Lower leg skin (tissue), 4 donors: ENCODE measurements at regions not wholly inside any gene's neighbourhood (a gene's known extent, or its start where the extent isn't known, plus 50 kb on each side); places are given as distances from the start of the nearest gene placed in this dataset.

ENCODE experiments used
- DNase-seq, 2 donors: peaks; one replicate each; pipeline ENCODE4 v3.0.0-alpha.2; 2019; ENCODE audit warnings: low spot score in 2 of 2
- H3K4me3 ChIP-seq: fragments of 200-600 bp; sonication (generic); 2 replicates; pipeline ENCODE4 v1.5.1; 2017; ENCODE audit warnings: mild to moderate bottlenecking, low read depth; ENCODE audit not compliant: poor library complexity, severe bottlenecking
- POLR2A ChIP-seq, 2 donors: fragments of 450-650 bp; IDR thresholded peaks; one replicate each; pipeline ENCODE4 v1.6.1; 2016 to 2017; ENCODE audit warnings: antibody characterized with exemption in 2 of 2, mild to moderate bottlenecking in 1 of 2, moderate library complexity in 1 of 2
- WGBS, 2 donors: methylation state at CpG; one replicate each; pipeline ENCODE4 v1.1.5; 2018; 5-methylcytosine and 5-hydroxymethylcytosine counted together
- intact Hi-C: fragments of 100-400 bp; cut with DNase I; formaldehyde crosslinking; loops from one replicate; pipeline ENCODE4 v1.15.0; 2023; ENCODE audit warnings: low total_unique reads
- TF ChIP-seq, protein P1 (sequence below), 3 donors: fragments of 450-650 bp; IDR thresholded peaks; one replicate each; pipeline ENCODE4 v1.5.1; 2016; ENCODE audit warnings: antibody characterized with exemption in 3 of 3, mild to moderate bottlenecking in 3 of 3, moderate library complexity in 2 of 3

DNA sequence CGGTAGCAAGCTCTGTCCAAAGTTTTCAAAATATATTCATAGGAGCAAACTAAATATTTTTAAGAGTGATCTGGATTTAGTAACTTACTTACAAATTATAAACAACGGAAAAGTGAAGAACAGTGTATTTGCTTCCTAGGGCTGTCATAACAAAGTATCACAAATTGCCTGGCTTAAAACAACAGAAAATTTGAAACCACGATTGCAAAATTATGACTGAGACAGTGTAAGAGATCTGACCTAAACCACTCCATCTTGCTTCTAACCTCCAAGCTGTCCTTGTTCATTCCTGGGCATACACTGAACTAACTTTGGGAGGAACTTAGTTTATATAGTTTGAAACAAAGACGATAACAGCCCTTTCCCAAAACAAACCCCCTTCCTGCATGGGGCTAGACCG, 202.0 kb upstream of the CDH6 start:
- intact Hi-C loops = no loop called here
- no peak for DNase-seq
- TF ChIP-seq POLR2A (IDR thresholded peaks at IDR 0.05) = no peak
- TF ChIP-seq, protein P1, sequence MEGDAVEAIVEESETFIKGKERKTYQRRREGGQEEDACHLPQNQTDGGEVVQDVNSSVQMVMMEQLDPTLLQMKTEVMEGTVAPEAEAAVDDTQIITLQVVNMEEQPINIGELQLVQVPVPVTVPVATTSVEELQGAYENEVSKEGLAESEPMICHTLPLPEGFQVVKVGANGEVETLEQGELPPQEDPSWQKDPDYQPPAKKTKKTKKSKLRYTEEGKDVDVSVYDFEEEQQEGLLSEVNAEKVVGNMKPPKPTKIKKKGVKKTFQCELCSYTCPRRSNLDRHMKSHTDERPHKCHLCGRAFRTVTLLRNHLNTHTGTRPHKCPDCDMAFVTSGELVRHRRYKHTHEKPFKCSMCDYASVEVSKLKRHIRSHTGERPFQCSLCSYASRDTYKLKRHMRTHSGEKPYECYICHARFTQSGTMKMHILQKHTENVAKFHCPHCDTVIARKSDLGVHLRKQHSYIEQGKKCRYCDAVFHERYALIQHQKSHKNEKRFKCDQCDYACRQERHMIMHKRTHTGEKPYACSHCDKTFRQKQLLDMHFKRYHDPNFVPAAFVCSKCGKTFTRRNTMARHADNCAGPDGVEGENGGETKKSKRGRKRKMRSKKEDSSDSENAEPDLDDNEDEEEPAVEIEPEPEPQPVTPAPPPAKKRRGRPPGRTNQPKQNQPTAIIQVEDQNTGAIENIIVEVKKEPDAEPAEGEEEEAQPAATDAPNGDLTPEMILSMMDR (IDR thresholded peaks at IDR 0.05) = no peak

DNA sequence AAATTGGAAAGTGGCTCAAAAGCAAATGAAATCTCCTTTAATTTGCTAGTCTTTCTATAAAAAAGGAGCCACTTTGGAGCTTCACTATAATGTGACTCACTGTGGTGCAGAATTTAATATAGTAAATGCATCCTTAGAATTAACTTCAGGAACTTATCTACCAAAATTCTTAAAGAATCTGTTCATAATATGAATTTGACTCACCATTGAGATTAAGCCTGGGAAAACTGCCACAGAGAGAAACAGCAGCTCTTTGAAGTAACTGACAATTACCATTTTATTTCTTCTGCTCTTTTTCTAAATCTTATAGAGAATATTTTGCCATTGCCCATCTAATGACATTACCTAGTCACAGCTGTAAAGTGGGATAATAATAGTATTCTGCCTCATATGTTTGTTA, 211.9 kb upstream of the CDH6 start:
- TF ChIP-seq POLR2A (IDR thresholded peaks at IDR 0.05) = no peak
- TF ChIP-seq, protein P1 (IDR thresholded peaks at IDR 0.05) = no peak
- DNase-seq = no peak
- intact Hi-C loops = no loop called here
- H3K4me3 ChIP-seq = no peak overlapping the region

More for the DNA sequence above, 202.0 kb upstream of the CDH6 start:
- 76 to 82% methylated on average over 5 of the region's 5 CpGs for WGBS, 2 donors
- H3K4me3 ChIP-seq = no peak overlapping the region

DNA sequence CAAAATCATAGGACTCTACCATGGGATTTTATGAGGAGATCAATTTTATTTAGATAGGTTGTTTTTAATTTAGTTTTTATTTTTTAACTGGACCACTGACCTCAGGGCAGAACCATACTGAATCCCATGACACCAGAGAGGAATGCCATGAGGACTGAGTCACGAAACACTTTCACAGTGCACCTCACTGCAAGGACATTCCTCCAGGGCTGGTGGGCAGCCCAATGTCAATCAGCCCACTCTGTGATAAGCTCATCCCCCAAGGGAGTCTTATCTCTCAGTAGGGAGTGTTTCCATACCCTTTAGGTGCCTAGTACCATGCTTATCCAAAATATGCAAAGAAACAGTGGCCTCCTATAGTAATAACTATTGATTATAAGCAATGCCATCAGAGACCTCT, 224.5 kb upstream of the CDH6 start:
- TF ChIP-seq, protein P1 (IDR thresholded peaks at IDR 0.05) = no peak
- DNase-seq = no peak
- intact Hi-C loops = no loop called here
- WGBS, 2 donors = 71 to 76% methylated on average over 1 of the region's 1 CpG
- H3K4me3 ChIP-seq = no peak overlapping the region

DNA sequence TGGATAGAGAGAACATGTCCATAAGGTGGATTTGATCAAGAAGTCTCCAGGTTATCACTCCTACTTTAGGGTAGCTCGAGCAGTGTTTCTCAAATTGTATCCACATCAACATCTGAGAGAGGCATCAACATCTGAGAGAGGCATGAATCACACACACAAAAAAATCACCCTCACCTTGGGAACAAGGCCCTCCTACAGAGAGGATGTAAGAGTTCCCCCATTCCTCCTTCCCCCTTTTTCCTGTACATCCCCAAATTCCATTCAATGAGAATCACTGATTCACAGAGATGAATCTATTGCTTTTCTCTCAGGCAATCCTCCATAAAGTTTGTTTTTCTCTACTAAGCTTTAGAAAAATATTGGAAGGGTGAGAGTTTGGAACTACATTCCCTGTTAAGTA, 233.4 kb upstream of the CDH6 start:
- TF ChIP-seq, protein P1 (IDR thresholded peaks at IDR 0.05) = no peak
- TF ChIP-seq POLR2A (IDR thresholded peaks at IDR 0.05) = no peak
- intact Hi-C loops = no loop called here
- DNase-seq = no peak
- 55 to 62% methylated on average over 1 of the region's 1 CpG for WGBS, 2 donors
- no peak overlapping the region for H3K4me3 ChIP-seq

DNA sequence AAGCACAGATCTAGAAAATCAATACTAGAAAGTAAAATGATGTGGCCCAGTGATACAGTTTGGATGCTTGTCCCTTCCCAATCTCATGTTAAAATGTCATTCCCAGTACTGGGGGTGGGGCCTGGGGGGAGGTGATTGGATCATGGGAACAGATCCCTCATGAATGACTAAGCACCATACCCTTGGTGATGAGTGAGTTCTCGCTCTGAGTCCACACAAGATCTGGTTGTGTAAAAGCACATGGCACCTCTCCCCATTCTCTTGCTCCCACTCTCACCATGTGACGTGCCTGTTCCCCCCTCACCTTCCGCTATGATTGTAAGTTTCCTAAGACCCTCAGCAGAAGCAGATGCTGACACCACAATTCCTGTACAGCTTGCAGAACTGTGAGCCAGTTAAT, 234.2 kb upstream of the CDH6 start:
- no peak for DNase-seq
- no peak overlapping the region for H3K4me3 ChIP-seq
- 80 to 88% methylated on average over 3 of the region's 3 CpGs for WGBS, 2 donors
- TF ChIP-seq, protein P1 (IDR thresholded peaks at IDR 0.05) = no peak
- TF ChIP-seq POLR2A (IDR thresholded peaks at IDR 0.05) = no peak
- intact Hi-C loops = no loop called here

DNA sequence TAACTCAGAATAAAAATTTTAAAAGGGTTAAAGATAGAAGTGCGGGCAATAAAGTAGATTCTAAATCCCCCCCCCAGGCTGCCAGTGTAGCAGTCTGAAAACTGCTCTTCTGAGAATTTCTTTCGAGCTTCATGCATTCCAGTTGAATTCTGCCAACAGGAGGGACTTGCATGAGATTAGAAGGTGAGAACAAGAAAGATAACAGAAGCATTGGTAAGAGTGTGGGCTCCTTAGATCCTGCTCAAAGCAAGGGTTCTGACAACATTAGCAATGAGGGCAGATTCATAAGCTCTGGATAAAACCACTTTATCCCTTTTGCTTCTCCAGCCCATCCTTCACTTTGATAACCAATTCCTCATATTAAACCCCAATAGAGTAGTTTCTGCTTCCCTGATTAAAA, 235.9 kb upstream of the CDH6 start:
- H3K4me3 ChIP-seq = no peak overlapping the region
- DNase-seq = no peak
- TF ChIP-seq, protein P1 (IDR thresholded peaks at IDR 0.05) = no peak
- TF ChIP-seq POLR2A (IDR thresholded peaks at IDR 0.05) = no peak
- intact Hi-C loops = no loop called here
- WGBS, 2 donors = 59 to 69% methylated on average over 2 of the region's 2 CpGs
